DND-41 (cell line): ENCODE measurements at regions not wholly inside any gene's neighbourhood (a gene's known extent, or its start where the extent isn't known, plus 50 kb on each side); places are given as distances from the start of the nearest gene placed in this dataset.

ENCODE experiments used
- ATAC-seq: fragments of 200-7000 bp; cut with Tn5 transposase; 3 replicates; pipeline ENCODE4 v1.9.1; 2021; ENCODE audit warnings: low read depth; ENCODE audit not compliant: insufficient read depth
- DNase-seq: peaks from one replicate; pipeline ENCODE4 v3.0.0-alpha.2; 2020
- H2AFZ ChIP-seq: 2 replicates; pipeline ENCODE4 v1.6.0; 2012; ENCODE audit warnings: low read depth, low read length
- H3K27ac ChIP-seq: 2 replicates; pipeline ENCODE4 v1.5.1; 2012; ENCODE audit warnings: low read length, inconsistent platforms
- H3K27me3 ChIP-seq: fragments of 200-600 bp; sonication (generic); 2 replicates; pipeline ENCODE4 v1.6.0; 2012; ENCODE audit warnings: low read length, mild to moderate bottlenecking, inconsistent platforms; ENCODE audit not compliant: insufficient read depth, poor library complexity
- H3K36me3 ChIP-seq: 2 replicates; pipeline ENCODE4 v1.5.1; 2012; ENCODE audit warnings: low read length, inconsistent platforms; ENCODE audit not compliant: insufficient read depth
- H3K4me1 ChIP-seq: 2 replicates; pipeline ENCODE4 v1.5.1; 2012; ENCODE audit warnings: mild to moderate bottlenecking, low read length; ENCODE audit not compliant: insufficient read depth
- H3K4me2 ChIP-seq: 2 replicates; pipeline ENCODE4 v1.6.0; 2012; ENCODE audit warnings: mild to moderate bottlenecking, moderate library complexity, low read length, inconsistent platforms; ENCODE audit not compliant: insufficient read depth
- H3K4me3 ChIP-seq, 2 experiments: fragments of 200-600 bp in 1 of 2; shearing (Covaris generic) in 1 of 2; 2 replicates each; pipeline ENCODE4 v1.5.1; 2012 to 2016; ENCODE audit warnings: inconsistent platforms in 2 of 2, low read length in 2 of 2, mild to moderate bottlenecking in 2 of 2, low read depth in 1 of 2, moderate library complexity in 1 of 2
- H3K79me2 ChIP-seq: 2 replicates; pipeline ENCODE4 v1.6.0; 2012; ENCODE audit warnings: low read length, inconsistent platforms; ENCODE audit not compliant: insufficient read depth
- H3K9ac ChIP-seq: 2 replicates; pipeline ENCODE4 v1.6.0; 2012; ENCODE audit warnings: low read depth, mild to moderate bottlenecking, inconsistent platforms, low read length, moderate library complexity
- H3K9me3 ChIP-seq: 2 replicates; pipeline ENCODE4 v1.5.1; 2012; ENCODE audit warnings: low read length, moderate library complexity, mild to moderate bottlenecking, inconsistent platforms; ENCODE audit not compliant: insufficient read depth, severe bottlenecking
- H4K20me1 ChIP-seq: 2 replicates; pipeline ENCODE4 v1.6.0; 2012; ENCODE audit warnings: low read length; ENCODE audit not compliant: insufficient read depth
- EZH2 ChIP-seq: IDR thresholded peaks from 3 replicates; pipeline ENCODE4 v1.6.1; 2012; ENCODE audit warnings: borderline replicate concordance, low read depth, mild to moderate bottlenecking, moderate library complexity, low read length, inconsistent platforms; ENCODE audit not compliant: severe bottlenecking
- TF ChIP-seq, protein P1 (sequence below): IDR thresholded peaks from 2 replicates; pipeline ENCODE4 v1.5.1; 2012; ENCODE audit warnings: borderline replicate concordance, low read length, moderate library complexity, mild to moderate bottlenecking; ENCODE audit not compliant: poor library complexity, severe bottlenecking; ENCODE audit errors: extremely low read depth

- TF ChIP-seq EZH2: no peak
- TF ChIP-seq, protein P1, sequence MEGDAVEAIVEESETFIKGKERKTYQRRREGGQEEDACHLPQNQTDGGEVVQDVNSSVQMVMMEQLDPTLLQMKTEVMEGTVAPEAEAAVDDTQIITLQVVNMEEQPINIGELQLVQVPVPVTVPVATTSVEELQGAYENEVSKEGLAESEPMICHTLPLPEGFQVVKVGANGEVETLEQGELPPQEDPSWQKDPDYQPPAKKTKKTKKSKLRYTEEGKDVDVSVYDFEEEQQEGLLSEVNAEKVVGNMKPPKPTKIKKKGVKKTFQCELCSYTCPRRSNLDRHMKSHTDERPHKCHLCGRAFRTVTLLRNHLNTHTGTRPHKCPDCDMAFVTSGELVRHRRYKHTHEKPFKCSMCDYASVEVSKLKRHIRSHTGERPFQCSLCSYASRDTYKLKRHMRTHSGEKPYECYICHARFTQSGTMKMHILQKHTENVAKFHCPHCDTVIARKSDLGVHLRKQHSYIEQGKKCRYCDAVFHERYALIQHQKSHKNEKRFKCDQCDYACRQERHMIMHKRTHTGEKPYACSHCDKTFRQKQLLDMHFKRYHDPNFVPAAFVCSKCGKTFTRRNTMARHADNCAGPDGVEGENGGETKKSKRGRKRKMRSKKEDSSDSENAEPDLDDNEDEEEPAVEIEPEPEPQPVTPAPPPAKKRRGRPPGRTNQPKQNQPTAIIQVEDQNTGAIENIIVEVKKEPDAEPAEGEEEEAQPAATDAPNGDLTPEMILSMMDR: no peak
- no peaks in the 10 kb centered on the region for H3K27me3 ChIP-seq
- H3K36me3 ChIP-seq: no peaks in the 10 kb centered on the region
Measured at GRCh38 chr2:188824125-188824524, 150.0 kb upstream of the COL3A1 start.

GRCh38 chr2:188833331-188833730 is 140.8 kb upstream of the COL3A1 start:
- TF ChIP-seq EZH2: no peak
- Histone ChIP-seq H3K4me1 (no peaks in the 10 kb centered on the region), H3K27me3 (no peaks in the 10 kb centered on the region), H3K9ac (no peak overlapping the region), H2AFZ (no peak overlapping the region), H3K79me2 (no peaks in the 10 kb centered on the region), H3K9me3 (no peaks in the 10 kb centered on the region), H3K27ac (no peak overlapping the region), H3K4me3 (no peak overlapping the region), H3K4me2 (no peak overlapping the region), H4K20me1 (no peaks in the 10 kb centered on the region), H3K36me3 (no peaks in the 10 kb centered on the region)
- no peak for DNase-seq
- no peak for ATAC-seq

More at GRCh38 chr2:188824125-188824524, 150.0 kb upstream of the COL3A1 start:
- H3K27ac ChIP-seq: no peak overlapping the region
- H3K9me3 ChIP-seq: no peaks in the 10 kb centered on the region
- H3K9ac ChIP-seq: no peak overlapping the region
- peaks cover 6% of the 10 kb centered on the region; the same call in 1 of the 2 replicates for H3K4me1 ChIP-seq
- no peak overlapping the region for H3K4me2 ChIP-seq
- H3K4me3 ChIP-seq: no peak overlapping the region
- no peaks in the 10 kb centered on the region for H3K79me2 ChIP-seq
- DNase-seq: no peak
- H2AFZ ChIP-seq: no peak overlapping the region
- H4K20me1 ChIP-seq: no peaks in the 10 kb centered on the region
- no peak for ATAC-seq

DNA sequence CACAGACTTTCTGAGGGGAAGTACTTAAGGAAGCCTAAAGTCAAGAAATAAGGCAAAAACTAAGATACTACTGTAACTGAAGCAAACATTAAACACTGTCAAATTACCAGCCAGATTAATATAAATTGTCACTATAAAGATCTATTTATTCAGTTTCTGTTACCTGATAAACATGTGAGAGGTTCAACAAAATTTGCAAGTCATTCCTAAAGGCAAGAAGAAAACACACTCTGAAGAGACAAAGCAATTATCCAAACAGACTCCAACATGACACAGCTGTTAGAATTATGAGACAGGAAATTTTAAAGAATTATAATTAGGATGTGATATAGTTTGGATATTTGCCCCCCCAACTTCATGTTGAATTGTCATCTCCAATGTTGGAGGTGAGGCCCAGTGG is 140.4 kb upstream of the COL3A1 start:
- Histone ChIP-seq H3K4me3 (no peak overlapping the region), H3K27ac (no peak overlapping the region), H3K4me1 (no peaks in the 10 kb centered on the region), H2AFZ (no peak overlapping the region), H3K36me3 (no peaks in the 10 kb centered on the region), H3K9me3 (no peaks in the 10 kb centered on the region), H3K4me2 (no peak overlapping the region), H3K79me2 (no peaks in the 10 kb centered on the region), H3K9ac (no peak overlapping the region), H3K27me3 (no peaks in the 10 kb centered on the region), H4K20me1 (no peaks in the 10 kb centered on the region)
- TF ChIP-seq, protein P1: no peak
- TF ChIP-seq EZH2: no peak
- ATAC-seq (no peak), DNase-seq (no peak)

GRCh38 chr2:188835006-188835405 is 139.2 kb upstream of the COL3A1 start:
- no peaks in the 10 kb centered on the region for H4K20me1 ChIP-seq
- no peaks in the 10 kb centered on the region for H3K4me1 ChIP-seq
- no peak for ATAC-seq
- DNase-seq: no peak
- no peaks in the 10 kb centered on the region for H3K36me3 ChIP-seq
- TF ChIP-seq, protein P1: no peak
- no peak for TF ChIP-seq EZH2
- no peak overlapping the region for H3K27ac ChIP-seq
- H2AFZ ChIP-seq: no peak overlapping the region
- H3K9me3 ChIP-seq: no peaks in the 10 kb centered on the region
- no peaks in the 10 kb centered on the region for H3K27me3 ChIP-seq
- H3K79me2 ChIP-seq: no peaks in the 10 kb centered on the region
- no peak overlapping the region for H3K4me2 ChIP-seq
- H3K9ac ChIP-seq: no peak overlapping the region
- no peak overlapping the region for H3K4me3 ChIP-seq
